ENCODE measurements at regions not wholly inside any gene's neighbourhood (a gene's known extent, or its start where the extent isn't known, plus 50 kb on each side); places are given as distances from the start of the nearest gene placed in this dataset.

DNA sequence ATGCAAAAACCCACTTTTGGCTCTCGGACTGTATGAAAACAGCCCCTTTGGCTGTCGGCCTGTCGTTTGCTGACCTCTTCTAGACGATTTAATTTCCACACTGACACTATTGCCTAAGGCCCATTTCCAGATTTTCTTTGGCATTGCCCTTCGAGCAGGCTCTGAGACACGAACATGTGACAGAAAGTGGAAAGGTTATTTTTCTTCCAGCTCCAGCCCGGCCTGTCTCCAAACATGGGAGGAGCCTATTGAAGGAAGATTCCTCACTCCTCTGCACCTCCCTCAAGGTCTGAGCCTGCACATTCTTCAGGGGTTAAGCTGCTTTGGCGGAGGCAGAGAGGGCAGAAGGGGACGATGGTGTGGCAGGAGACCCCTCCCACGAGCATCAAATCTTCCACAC lies 85.9 kb upstream of the FOXF1 start:
- no peak for DNase-seq (ENCODE audit: low read depth in 2 of 3, low spot score in 2 of 3)

DNA sequence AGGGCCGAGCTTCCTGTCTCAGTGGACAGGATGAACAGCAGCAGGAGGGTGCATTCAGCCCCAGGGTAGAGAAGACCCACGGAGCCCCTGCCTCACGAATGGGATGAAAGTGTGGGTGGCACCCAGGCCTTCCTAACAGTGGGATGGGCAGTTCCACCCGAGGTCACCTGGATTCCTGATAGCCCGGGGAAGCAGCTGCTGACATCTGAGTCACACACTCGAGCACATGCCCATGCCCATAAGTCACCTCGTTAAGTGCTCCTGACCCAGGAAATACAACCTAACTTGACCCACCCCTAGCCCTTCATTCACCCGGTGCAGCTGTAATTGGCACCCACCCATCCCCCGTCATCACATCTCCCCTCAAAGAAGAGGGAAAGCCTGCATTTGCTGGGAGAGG lies 85.3 kb upstream of the FOXF1 start:
- DNase-seq (ENCODE audit: low read depth in 2 of 3, low spot score in 2 of 3), result no peak

DNA sequence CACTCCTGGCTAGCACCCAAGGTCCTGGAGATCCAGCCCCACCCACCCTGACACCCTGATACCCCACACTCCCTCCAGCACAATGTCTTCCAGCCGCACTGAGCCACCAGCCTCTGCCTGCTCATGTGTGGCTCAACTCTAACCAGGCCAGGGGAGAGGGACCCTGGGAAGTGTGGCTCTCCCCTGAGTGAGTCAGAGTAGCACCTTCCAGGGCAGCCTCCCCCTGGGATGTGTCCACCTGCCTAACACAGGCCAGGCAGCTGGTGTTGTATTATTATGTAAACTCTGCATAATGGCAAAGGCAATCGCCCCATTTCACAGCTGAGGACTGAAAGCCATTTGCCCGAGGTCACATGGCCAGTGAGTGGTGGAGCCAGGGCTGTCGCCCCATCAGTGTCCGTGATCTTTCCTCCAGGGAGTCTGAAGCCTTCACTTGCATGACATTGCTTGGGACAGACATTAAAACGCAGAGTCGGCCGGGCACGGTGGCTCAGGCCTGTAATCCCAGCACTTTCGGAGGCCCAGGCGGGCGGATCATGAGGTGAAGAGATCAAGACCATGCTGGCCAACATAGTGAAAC lies 84.2 kb upstream of the FOXF1 start:
- DNase-seq (ENCODE audit: low read depth in 2 of 3, low spot score in 2 of 3), result no peak

DNA sequence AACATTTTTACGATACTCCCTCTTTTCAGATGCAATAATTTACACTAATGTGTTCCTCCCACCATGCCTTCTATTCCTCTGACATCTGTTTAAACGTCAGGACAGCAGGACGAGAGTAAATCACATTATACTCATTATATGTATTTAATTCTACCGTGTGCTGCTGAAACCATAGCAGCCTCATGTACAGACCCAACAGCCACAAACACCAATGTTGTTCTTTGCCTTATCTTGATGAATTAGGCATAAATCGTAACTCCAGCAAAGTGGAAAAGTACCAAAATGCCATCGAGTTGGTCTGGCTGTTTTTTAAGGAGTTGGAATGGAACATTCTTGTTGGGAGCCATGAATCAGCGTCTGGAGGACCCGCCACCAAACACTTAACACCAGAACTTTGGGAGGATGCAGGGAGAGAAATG lies 82.9 kb upstream of the FOXF1 start:
- DNase-seq (ENCODE audit: low read depth in 2 of 3, low spot score in 2 of 3), result no peak

DNA sequence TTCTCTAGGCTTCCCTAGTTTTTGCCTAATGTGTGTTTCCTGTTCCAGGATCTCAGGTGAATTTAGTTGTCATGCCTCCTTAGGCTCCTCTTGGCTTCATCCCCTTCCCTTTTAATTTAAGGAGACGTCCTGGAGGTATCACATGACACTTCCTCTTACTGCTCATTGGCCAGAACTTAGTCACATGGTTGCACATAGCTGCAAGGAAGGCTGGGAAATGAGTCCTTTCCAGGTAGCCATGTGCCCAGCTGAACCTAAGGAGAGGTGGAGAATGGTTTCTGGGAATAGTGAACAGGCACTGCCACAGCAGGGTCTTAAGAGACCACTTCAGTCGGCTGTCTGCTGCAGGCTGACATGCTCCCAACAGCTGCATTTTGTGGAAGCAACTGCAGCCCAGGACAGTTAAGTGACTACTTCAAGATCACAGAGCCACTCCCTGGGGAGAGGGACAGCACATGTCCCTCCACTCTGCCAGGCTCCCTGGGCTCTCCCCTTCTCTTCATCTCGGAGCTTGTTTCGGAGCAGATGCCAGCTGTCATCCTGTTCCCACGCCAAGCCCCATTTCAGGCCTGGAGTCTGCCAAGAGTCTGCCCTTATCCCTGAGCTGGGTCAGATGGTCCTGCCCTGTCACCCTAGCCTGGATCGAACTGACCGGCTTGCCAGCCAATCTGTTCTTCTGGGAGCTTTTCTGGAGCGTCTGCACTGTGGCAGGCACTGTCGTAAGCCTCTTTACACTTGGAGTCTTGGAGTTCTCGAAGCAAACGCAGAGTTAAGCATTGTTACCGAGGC lies 81.4 kb upstream of the FOXF1 start:
- no peak for DNase-seq (ENCODE audit: low read depth in 2 of 3, low spot score in 2 of 3)

- DNase-seq (ENCODE audit: low read depth in 2 of 3, low spot score in 2 of 3), result no peak
Observed at GRCh38 chr16:86429663-86430062, 80.7 kb upstream of the FOXF1 start.

DNA sequence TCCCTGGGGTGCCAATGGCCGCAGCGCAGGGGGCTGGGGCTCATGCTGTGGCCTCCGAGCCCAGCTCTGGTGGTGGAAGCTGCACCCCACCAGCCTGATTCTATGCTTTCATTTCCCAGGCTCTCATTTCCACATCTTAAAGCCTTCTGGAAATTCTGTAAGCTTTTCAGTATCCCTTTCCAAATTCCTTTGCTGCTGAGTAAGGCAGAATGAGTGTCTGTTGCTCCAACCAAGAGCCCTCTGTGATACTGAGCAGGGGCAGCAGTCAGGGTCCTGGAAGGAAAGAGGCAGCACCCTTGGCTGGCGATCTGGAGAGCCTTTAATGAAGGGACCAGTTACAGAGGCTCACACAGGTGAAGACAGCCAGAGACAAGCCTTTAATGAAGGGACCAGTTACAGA lies 79.5 kb upstream of the FOXF1 start:
- no peak for DNase-seq (ENCODE audit: low read depth in 2 of 3, low spot score in 2 of 3)

GRCh38 chr16:86431540-86431939 lies 78.8 kb upstream of the FOXF1 start:
- DNase-seq (ENCODE audit: low read depth in 2 of 3, low spot score in 2 of 3), result no peak

DNA sequence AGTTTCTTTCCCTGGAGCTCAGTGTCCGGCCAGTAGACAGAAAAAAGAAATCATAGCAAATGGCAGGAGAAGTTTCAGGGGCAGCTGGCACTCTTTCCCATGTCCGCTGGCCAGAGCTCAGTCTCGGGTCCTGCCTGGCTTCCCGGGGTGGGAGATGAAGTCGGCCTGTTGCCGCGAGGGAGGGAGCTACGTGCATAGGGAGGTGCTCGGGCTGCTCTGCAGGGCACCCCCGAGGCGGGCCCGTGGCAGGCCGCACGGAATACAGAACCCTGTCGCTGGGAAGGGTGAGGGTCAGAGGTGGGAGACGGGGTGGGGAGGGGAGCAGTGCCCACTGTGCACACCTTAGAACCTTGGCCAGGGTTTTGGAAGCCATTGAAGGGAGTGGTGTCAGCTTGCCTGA lies 78.3 kb upstream of the FOXF1 start:
- no peak for DNase-seq (ENCODE audit: low read depth in 2 of 3, low spot score in 2 of 3)

GRCh38 chr16:86432691-86433090 lies 77.6 kb upstream of the FOXF1 start:
- no peak for DNase-seq (ENCODE audit: low read depth in 2 of 3, low spot score in 2 of 3)

DNA sequence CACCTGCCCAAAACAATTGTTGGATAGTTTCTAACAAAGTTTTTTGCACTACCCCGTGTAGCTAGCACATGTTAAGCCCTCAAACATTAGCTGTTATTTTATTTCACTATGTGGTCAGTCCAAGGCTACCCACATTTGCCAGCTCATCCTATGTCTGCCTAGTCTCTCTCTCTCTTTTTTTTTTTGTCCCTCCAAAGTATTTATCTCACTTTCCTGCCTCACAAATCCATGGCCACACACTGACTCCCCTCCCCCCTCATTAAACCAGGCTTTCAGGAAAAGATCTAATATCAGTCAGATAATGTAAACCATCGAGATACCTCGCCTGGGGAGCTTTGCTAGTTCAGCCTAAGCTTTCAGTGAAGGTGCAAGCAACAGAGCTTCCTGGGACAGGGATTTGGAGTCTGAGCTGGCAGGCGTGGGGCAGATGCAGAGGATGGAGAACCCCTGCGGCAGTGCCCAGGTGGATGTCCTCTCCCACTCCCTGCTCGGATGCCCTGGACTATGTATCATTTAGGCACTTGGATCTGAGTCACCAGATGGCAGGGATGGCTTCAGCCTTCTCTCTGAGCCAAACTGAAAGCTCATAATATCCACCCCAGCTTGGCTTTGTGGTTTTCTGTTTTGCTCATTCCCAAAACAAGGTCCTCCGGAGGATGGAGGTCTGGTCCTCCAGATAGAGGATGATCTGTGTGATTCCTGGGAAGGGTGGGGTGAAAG lies 73.7 kb upstream of the FOXF1 start:
- no peak for DNase-seq (ENCODE audit: low read depth in 2 of 3, low spot score in 2 of 3)

GRCh38 chr16:86437348-86437747 lies 73.0 kb upstream of the FOXF1 start:
- no peak for DNase-seq (ENCODE audit: low read depth in 2 of 3, low spot score in 2 of 3)

GRCh38 chr16:86442703-86443102 lies 67.6 kb upstream of the FOXF1 start:
- DNase-seq (ENCODE audit: low read depth in 2 of 3, low spot score in 2 of 3), result no peak

DNA sequence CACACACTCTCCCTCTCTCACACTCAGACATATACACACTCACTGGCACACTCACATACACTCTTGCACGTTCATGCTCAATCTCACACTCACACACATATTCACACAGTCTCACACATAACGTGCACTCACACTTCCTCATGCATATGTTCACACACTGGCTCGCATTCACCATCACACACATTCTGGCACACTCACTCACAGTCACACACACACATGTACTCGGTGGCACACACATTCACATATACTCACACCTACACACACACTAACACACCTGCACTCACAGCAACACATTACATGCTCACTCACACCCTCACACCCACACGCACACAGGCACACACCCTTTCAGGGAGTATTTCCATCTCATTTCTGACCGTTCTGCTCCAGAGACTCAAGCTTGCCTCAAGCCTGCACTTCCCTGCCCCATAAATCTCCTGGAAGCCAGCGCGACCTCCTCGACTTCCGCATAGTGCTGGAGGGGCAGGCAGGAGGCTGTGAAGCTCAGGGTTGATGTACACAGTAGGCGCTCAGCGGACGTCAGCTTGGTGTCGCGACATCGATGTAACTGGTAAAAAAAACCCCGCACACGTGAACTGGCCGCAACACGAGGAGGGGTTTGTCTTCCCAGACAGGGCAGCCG lies 66.7 kb upstream of the FOXF1 start:
- DNase-seq (ENCODE audit: low read depth in 2 of 3, low spot score in 2 of 3), result no peak

DNA sequence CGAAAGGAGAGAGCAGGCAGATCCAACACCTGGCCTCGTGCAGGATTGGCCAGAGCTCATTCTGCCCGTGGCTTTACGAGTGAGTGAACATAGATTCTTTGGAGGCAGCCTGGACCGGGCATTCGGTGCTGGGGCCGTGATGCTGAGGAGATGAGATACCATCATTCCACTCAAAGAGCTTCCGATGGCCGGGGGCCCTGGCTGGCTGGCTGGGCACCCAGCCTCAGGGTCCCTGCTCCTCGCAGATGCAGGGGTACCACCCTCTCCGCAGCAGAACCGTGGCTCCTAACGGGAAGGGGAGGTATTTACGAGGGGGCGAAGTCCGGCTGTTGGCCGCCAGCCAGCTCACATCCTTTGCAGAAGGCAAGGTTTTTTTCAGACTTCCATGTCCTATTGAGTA lies 66.1 kb upstream of the FOXF1 start:
- DNase-seq (ENCODE audit: low read depth in 2 of 3, low spot score in 2 of 3), result no peak

DNA sequence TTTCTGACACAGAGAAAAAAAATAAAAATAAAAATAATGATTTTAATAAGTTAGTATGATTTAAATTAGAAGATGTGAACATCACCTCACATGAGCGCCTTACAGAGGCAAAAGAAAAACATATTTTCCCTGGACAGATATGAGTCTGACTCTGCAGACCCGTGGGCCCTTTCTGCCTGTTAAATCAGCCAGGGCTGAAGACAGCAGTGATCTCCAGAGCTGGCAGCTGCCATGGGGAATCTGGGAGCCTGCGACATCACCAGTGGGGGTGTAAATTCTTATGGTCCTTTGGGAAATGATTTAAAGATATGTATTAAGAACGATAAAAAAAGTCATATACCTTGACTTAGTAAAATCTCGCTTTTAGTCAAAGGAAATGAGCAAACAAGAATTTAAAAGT lies 65.7 kb upstream of the FOXF1 start:
- no peak for DNase-seq (ENCODE audit: low read depth in 2 of 3, low spot score in 2 of 3)

DNA sequence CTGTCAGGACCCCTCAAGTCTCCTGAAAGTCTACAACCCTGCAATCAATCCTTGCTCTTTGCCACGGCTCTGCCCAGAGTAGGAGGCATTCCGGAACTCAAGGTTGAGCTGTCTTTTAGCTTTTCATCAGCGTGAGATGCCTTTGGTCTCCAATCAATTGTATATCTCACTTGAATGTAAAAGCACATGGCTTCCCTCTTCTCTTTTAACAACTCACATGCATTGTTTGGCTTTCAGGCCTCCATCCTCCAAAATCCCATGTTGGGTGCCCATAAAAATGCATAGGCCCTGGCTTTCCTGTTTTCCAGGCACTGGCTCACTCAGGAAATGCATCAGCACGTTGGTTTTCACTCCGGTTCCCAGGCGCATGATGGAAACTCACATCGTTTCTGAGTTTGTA lies 64.0 kb upstream of the FOXF1 start:
- no peak for DNase-seq (ENCODE audit: low read depth in 2 of 3, low spot score in 2 of 3)

DNA sequence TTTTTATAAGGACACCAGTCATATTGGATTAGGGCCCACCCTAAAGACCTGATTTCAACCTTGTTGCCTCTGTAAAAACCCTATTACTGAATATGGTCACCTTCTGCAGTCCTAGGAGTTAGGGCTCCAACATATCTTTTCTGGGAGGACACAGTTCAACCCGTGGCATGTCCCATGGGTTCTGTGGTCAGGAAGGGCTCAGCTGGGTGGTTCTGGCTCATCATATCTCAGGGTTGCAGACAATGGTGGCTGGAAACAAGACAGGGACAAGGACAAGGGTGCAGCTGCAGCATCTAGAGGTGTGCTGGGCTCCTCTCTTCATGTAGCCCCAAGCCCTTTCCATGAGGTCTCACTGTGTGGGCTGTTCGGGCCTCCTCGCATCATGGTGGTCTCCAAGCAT lies 63.1 kb upstream of the FOXF1 start:
- no peak for DNase-seq (ENCODE audit: low read depth in 2 of 3, low spot score in 2 of 3)

- DNase-seq (ENCODE audit: low read depth in 2 of 3, low spot score in 2 of 3), result no peak
Observed at GRCh38 chr16:86448306-86448890, 61.9 kb upstream of the FOXF1 start.

DNA sequence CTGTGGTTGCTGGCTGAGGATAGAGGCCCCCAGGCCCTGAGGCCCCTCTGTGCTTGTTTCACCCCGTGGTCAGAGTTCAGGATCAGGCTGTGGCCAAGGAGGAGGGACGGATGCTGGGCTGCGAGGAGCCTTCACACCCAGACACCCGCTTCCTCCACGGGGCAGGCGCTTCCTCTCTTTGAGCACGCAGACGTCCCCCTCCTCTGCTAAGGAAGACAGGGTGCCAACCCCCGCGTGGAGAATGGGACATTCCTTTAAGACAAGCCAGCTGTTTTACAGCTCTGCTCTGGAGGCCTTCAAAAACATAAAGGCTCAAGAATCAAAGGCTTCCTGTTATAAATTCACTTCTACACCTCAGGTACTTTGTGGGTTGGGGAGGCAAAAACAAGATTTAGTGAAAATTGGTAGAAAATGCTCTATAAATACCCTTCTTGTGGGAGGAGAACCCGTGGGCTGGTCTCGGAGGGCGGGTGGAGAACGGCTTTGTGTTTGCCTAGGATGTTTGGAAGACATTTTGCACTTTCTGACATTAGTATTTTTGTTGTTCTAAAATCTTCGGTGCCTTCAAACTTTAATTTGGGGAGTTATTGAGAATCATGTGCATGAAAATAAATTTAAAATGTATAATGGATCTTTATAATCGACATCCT lies 60.8 kb upstream of the FOXF1 start:
- no peak for DNase-seq (ENCODE audit: low read depth in 2 of 3, low spot score in 2 of 3)

DNA sequence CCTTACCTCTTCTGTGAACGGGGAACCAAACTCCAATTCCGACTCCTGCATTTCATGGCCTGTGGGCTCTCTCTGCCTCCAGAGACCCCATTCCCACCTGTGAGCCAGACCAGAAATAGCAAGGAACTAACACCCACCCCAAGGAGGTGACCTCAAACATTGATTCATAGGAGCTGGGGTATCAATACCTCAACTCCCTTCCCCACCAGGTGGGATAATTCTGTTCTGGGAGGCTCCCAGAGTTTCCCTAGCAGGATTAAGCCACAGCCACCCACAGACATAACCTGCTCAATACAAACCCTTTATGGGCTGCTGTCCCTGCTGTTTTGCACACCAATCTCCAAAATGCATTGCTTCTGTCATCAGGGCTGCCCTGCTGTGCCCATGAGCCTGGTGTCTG lies 59.6 kb upstream of the FOXF1 start:
- DNase-seq (ENCODE audit: low read depth in 2 of 3, low spot score in 2 of 3), result no peak

Measured in activated CD8-positive, alpha-beta memory T cell treated with anti-CD3 and anti-CD28 coated beads for 48 hours (primary cell).